NCI-H524 (cell line): ENCODE measurements at regions not wholly inside any gene's neighbourhood (a gene's known extent, or its start where the extent isn't known, plus 50 kb on each side); places are given as distances from the start of the nearest gene placed in this dataset.
"Not testable (repeated sequence)": the region's sequence is repeated elsewhere in the genome, so short reads cannot be mapped to it uniquely, and the experiment has no call there.

Source experiments
- DNase-seq, 2 experiments: peaks; one replicate each; lab custom pipeline; 2025; lab: John Stamatoyannopoulos, UW

DNA sequence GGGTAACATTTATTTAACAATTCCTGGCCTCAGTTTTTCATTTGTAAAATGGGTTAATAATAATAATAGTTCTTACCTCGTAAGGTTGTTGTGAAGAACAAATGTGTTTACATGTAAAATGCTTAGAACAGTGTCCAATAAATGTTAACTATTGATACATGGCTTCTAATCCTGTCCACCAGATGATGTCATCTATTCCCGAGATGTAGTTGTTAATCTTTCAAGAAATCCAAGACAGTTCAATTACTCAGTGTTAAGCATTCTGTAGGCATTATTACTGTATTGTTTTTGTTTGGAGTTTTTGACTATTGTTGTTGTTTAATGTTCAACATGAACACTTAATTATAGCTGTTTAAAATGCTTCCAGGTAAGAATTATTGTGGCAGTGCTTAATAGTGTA is 131.0 kb upstream of the FNDC3A start:
- no peak for DNase-seq

DNA sequence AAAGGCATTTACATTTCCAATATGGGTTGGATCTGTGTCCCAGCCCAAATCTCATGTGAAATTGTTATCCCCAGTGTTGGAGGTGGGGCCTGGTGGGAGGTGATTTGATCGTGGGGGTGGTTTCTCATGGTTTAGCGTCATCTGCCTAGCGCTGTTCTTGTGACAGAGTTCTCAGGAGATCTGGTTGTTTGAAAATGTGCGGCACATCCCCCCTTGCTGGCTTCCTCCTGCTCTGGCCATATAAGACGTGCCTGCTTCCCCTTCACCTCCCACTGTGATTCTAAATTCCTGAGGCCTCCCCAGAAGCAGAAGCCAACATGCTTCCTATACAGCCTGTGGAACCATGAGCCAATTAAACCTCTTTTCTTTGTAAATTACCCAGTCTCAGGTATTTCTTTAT is 126.2 kb upstream of the FNDC3A start:
- no peak for DNase-seq

DNA sequence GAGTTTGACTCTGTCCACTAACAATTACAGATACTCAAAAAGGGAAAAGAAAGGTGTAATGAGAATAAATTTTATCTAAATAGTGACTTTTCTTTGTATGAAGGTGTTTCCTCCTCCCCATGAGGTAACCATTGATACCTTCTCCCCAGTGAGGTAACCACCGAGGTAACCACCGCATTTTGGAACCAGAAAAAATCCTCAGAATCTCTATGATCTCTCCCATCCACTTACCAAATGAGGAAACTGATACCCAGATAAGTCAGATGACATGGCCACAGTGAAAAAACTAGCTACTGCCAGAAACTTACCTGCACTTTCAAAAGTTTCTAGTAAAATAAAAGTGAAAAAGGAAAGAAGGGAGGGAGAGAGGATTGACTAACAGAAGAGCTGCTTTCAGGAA is 124.0 kb upstream of the FNDC3A start:
- no peak for DNase-seq

DNA sequence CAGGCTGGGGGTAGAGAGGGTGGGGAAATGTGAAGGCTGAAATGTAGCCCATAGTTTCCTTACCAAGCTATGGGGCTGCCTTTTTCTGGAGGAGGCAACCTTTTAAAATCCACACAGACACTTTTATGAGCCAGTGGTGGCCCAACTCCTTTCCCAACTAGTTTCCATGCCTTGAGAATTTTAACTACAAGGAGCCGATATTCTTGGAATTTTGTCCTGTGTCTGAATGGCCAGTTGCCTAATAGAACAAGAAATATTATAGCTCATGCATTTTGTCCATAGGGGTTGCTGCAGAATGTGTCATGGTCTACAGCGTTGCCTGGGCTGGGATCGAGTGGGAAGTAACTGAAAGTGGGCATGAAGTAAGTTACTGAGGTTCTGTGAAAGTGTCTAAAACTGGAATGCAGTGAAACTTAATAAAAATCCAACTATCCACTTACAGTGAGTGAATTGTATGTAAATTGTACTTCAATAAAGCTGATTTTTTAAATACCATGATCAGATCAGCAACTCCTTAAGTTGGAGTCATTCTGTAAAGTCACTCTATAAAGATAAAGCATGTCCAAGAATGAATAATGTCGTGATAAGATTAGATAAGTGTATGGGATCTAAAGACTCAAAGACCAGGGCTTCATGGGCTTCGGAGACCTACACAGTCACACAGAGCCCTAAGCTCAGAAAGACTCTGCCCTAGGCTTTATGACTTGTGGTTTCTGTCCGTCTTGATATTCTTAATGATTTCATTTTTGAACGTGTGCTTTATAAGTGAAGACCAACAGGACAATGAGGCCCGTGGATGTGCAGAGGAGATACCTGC is 122.6 kb upstream of the FNDC3A start:
- no peak for DNase-seq

DNA sequence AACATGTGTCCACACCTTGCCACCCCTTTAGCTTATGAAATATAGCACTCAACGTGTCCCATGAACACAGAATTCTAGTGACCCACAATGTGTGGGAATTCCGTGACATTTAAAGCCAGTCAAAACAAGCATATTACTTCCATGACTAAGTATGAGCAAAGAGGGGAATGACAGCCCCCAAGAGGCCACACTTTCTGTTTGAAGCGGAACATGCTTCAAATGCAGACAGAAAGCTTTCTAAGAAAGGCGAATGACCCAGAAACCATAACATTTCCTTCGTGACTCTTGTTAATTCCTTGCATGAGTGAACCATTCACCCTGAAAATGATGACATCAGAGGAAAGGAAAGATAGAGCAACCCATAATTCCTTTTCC is 122.0 kb upstream of the FNDC3A start:
- DNase-seq: no peak

DNA sequence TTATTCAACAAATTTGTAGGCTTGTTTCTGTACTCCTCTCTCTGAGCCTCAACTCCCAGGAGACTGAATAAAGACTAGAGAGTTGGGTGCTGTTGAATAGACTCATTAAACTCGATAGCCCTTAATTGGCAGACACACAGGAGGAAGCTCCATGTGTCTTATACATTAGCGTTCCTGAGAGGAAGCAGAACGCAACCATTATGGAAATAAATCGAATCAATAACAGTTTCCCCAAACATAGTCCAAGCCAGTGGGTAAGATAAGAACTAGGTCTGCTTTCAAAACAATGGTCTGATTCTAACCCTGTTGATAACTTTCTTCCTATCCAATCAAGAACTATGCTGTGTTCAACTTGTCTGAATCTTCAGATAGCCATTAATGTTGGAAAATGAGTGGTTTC is 118.1 kb upstream of the FNDC3A start:
- no peak for DNase-seq

DNA sequence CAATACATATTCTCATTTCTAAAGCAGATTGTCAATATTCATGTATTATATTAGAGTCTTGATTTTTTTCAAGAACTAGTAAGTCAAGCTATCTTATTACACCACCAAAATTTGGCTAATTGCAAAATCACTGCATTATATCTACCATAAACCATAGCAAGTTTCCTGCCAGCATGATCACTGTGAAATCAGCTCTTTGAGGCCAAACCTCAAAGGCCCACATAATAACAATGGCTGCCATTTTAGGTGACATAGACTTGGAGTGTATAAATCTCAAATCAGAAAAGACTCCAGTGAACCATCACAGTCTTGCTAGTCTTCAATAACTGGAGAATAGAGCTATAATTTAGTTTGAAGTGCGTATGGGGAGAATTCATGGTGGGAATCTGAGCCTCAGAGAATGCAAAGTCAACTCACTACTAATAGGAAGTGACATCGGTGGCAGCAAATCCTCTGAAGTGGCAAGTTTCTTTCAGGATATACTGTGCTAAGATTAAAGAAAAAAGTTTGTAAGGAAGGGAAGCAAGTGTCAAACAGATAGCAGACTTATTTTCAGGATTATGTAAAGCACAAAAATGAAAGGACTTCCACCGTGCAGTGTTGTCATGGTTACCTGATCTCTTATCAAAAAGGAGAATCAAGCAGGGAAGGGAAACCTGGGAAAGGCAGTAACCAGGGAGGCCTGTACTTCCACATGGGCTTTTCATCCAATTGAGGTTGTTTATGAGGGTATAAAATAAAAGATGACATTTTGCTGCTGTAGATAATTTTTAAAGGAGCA is 117.4 kb upstream of the FNDC3A start:
- peak in 1 of 2 experiments; percentile 8 for DNase-seq

DNA sequence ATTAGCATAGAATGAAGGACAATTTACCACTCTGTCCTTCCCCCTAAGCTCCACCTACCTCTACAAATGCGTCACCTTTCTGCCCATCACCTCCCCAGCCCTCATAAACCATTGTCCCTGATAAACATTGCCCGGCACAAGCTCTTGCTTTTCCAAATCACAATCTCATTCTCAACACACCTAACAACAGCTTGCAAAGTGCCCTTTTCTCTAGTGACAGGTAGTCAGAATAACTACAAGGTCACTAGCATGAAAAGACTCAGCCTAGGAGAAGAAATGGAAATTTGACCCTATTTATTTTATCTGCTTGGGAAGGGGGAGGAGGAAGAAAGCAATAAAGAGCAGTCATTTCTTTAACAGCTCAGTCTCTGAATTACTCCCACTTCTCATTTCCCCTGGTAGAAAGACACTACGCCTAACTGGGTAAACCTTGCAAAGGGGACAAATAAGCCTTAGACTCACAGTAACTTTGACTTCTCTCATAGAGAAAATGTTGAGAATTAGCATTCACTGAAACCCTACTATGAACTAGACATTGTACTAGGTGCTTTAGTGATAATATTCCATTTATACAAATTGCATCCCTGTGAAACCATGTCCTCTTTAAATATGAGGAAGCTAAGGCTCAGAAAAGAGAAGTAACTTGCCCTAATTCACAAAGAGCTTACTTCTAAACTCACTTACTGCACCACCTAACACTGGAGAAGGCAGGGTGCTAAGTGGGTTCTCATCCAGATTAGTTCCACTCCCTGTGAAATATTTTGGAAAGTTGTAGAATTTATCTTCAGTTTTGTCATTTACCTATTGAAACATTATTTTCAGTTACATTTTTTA is 116.2 kb upstream of the FNDC3A start:
- DNase-seq: no peak

DNA sequence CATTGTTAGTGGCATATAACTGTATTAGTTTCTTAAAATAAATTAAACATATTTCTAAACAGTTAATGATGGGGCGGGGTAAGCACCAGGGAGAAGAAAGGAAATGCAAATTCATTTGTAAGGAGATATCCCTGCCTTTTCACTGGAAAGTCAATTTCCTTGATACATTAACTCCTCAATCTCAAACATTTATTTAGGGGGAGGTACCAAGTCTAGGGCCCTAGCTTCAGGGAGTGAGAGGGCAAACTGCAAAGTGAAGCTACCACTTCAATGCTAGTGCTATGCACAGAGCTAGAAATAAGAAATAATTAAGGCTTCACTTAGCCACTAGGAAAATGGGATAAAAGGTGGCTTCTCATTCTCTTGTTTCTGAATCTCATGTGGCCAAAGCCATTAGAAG is 115.3 kb upstream of the FNDC3A start:
- no peak for DNase-seq

DNA sequence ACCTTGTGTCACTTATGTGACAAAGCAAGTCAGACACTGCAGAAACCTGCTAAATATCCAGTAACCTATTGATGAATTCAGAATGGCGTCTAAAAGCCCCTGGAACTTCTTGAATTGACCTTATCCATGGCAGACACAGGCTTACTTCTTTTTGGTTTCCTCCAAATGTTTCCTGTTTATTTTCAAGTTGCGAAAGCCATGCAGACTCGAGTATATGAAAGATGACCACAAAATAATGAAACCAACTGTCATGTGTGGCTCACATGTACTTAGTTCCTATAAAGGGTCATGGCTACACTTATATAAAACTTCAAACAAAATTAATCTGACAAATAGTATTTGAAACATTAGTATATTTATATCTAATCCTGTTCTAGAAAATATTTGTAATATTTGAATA is 113.1 kb upstream of the FNDC3A start:
- no peak for DNase-seq

DNA sequence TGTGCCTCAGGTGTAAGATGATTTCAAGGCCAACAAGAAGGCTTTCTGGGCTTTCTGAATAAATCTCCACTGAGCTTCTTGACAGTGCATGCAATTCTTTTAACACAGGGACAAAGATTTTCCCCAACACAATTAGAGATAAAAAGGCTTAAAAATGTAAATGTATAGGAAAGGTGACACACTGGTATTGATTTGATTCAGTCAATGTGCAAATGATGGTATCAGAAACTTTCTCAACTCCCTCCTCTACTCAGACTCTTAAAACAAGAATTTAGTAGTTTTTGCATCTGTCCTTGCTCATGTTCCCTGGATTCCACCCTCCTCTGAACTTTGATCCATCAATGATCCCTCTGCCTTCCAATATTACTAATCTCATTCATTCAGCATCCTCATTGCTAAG is 111.6 kb upstream of the FNDC3A start:
- no peak for DNase-seq

DNA sequence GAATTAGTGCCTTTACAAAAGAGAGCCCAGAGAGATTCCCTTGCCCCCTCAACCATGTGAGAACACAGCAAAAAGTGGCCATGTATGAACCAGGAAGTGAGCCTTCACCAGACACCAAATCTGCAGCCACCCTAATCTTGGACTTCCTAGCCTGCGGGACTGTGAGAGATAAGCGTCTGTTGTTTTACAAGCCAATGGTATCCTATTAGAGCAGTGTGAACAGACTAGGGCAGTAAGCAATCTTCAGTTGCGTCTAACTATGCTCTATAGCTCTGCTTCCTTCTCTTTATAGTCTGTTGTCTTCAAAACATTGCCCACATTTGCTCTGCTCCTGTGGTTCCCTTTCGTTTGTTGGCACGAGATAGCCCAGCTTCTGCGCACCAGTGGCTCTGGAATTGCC is 109.5 kb upstream of the FNDC3A start:
- no peak for DNase-seq

DNA sequence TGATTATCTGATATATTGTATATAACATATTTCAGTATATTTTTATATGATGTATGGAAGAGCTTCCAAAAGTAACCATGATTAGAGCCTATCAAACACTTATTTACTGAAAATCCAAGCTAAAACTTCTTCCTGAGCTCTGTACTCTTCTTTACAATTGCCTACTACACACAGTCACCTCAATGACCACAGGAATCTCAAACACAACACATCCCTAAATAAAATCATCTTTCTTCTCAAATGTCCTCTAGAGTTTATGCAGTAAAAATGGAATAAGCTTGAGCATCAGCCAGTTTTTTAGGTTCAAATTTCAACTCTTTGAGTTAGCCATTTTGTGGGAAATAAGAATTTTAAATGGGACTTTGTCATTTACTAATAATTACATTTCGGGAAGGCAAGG is 102.6 kb upstream of the FNDC3A start:
- no peak for DNase-seq

DNA sequence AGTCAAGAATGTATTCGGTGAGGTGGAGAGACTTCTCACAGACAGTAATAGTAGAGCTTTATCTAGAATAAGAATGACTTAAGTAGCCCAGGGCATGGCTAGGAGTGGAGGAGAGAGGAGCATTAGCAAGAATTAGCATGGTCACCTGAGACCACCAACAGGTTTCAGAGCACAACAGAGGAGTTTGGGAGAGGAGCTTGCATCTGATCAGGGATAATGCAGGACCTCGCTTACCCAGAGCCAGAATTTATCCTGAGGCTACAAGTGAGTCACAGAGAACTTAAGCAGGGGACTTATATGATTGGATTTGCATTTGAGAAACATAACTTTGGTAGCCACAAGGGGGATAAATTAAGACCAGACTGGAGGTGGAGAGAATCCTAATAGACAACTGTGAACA is 102.1 kb upstream of the FNDC3A start:
- no peak for DNase-seq

DNA sequence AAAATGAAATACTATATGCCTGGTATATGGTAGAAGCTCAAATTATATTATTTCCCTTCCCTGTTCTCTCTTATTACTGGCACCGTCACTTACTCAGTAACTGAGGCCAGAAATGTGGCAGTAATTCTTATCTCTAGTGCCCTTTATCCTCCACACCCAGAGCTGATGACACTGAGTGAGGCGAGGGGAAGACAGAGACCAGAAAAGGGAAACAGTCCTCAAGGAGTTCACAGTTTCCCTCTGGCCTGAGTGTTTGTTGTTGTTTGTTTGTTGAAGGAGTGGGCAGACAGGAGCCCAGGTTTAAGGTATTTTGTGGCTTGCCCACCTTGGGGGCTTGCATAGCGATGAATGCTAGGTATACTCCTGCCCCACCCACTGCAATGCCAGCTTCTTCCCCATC is 101.5 kb upstream of the FNDC3A start:
- DNase-seq: no peak

DNA sequence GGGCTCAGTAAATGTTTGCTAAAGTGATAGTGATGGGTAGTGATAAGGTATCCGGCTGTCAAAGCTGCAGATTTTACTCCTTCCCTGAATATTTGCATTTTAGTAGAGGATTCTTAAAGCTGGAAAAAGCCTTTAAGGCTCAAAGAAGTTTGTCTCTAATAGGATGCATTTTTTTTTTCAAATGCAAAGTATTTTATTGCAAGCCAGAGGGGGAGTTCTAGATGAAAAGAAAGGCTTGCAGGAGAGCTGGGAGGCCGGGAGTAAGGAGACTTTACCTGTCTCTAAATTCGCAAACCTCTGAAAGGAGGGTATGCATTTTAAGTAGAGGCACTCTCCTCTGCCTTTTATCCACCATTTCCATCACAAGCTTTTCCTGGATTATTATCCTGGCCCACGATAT is 100.7 kb upstream of the FNDC3A start:
- DNase-seq: no peak

DNA sequence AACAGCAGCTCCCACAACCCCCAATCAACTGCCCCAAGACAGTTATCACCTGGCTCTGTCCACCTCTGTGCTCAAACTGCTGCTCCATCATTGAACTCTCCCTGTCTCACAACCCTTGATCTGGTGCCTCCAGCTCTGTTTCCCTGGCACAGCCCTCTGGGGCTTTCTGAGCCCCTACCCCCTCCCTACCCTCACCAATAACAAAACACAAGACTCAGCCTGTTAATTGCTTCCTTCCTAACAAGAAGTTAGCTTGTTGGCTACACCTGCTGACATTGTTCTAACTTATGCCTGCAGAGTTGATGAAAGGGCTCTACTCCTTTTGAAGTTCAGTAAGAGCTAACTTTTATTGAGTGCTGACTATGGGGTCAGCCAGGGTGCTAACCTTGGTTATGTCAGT is 99.4 kb upstream of the FNDC3A start:
- DNase-seq: no peak

DNA sequence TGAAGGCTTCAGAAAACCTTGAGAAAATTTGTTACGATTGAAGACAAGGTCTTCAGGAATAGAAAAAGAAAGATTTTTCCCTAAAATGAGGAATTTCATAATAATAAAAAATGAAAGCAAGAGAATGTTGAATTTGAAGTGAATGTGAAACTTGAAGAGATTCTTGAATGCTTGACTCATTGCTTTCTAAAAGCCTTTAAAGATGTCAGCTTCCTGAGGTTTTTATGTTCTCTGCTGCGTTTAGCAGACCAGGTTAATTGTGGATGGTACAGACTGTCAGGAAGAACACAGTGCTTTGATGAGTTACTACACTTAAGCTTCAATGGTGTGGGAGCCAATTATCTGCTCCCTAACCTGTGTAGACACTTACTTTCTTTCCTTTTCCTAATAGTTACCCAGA is 96.3 kb upstream of the FNDC3A start:
- DNase-seq: no peak

DNA sequence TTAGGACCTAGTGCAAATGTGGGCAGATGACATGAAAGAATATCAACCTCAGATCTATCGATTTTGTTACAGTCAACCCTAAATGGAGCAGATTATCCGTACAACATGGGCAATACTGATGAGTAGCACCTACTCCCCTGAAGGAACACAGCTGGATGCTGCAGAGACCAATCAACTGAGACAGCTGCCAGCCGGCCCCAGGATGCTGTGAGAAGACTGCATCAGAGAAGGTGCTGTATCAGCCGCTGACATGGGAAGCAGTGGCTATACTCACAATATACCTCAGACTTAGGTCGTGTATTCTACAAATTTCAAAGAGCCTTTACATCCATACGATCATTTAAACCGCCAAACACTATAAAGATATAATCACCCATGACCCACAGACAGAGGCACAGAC is 95.9 kb upstream of the FNDC3A start:
- no peak for DNase-seq

DNA sequence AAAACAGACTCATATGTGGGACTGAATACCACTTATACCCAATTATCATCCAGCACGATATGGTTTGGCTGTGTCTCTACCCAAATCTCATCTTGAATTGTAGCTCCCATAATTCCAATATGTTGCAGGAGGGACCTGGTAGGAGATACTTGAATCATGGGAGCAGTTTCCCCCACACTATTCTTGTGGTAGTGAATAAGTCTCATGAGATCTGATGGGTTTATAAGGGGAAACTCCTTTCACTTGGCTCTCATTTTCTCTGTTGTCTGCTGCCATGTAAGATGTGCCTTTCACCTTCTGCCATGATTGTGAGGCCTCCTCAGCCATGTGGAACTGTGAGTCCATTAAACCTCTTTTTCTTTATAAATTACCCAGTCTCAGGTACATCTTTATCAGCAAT is 91.9 kb upstream of the FNDC3A start:
- not testable (repeated sequence) for DNase-seq

DNA sequence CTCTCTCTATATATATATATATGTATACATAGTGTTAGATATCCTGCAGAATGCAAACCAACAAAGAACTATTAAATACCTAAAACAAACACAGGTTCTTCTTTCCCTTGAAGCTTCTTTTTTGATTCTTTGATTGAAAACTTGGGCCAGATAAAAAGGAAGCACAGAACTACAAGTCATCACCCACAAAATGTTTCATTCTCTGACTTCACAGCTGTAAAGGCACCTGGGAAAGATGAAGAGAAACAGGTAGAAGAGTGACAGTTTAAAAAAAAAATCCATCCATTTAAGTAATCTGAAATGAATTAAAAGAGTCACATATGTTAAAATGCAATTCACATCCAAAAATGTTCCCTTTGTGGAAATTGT is 90.7 kb upstream of the FNDC3A start:
- DNase-seq: no peak

DNA sequence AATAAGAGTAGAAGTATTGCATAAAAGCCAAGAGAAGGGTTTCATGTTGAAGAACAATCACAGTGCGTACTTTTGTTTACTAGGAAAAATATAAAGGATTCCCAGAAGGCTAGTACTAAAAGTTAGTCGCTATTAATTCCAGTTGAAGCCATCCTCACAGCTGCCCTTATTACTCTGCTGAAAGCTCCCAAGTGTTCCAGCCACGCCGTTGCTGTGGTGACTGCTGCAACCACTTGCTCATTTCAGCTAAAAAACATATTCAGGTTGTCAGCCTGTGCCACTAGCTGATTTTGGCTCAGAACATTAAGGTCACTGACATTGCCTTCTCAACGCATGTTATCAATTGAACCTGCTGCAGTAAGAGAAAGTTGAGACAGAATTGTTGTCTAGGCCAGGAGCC is 87.1 kb upstream of the FNDC3A start:
- no peak for DNase-seq

DNA sequence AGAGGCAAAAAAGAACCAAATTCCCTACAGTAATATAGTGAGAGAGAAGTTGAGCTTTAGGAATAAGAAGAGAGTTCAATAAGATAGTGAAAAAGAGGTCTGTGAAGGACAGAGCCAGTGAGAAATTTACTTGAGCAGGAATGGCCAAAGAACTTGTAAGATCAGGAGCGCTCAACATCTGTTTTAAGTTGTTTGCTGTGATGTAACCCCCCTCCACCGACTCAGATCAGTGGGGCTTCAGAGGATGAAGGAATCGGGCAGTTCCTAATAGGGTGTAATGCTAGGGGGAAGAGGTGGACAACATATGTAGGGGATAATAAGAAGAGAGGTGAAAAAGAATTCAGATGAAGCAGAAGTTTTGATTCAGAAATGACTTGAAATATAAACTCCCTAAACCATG is 85.3 kb upstream of the FNDC3A start:
- no peak for DNase-seq
